Thoracic aorta (tissue), 2 donors: ENCODE measurements at regions not wholly inside any gene's neighbourhood (a gene's known extent, or its start where the extent isn't known, plus 50 kb on each side); places are given as distances from the start of the nearest gene placed in this dataset.
"Not testable (repeated sequence)": the region's sequence is repeated elsewhere in the genome, so short reads cannot be mapped to it uniquely, and the experiment has no call there.

Experiments used
- ATAC-seq: fragments of 150-250 bp; one replicate; pipeline ENCODE4 v1.8.0; 2017; ENCODE audit warnings: low read depth; ENCODE audit not compliant: insufficient number of reproducible peaks, low FRiP score
- DNase-seq: peaks from one replicate; pipeline ENCODE4 v3.0.0-alpha.2; 2020; ENCODE audit warnings: low spot score
- H3K27ac ChIP-seq, 2 donors: fragments of 200-600 bp; sonication (generic); 1 replicate in 1 of 2; 2 replicates in 1 of 2; pipeline ENCODE4 v1.5.1; 2016; ENCODE audit warnings: mild to moderate bottlenecking in 2 of 2, moderate library complexity in 2 of 2
- H3K27me3 ChIP-seq: fragments of 200-600 bp; sonication (generic); replicated peaks from 2 replicates; pipeline ENCODE4 v1.6.0; 2016; ENCODE audit warnings: mild to moderate bottlenecking; ENCODE audit not compliant: insufficient read depth
- H3K36me3 ChIP-seq: fragments of 200-600 bp; sonication (generic); one replicate; pipeline ENCODE4 v1.5.1; 2016
- H3K4me1 ChIP-seq, 2 donors: fragments of 200-600 bp; sonication (generic); 1 replicate in 1 of 2; 2 replicates in 1 of 2; pipeline versions ENCODE4 v1.5.1 to v1.6.0; 2016; ENCODE audit warnings: low read depth in 2 of 2, mild to moderate bottlenecking in 1 of 2; ENCODE audit not compliant: control insufficient read depth in 1 of 2
- H3K4me3 ChIP-seq: fragments of 200-600 bp; sonication (generic); 2 replicates; pipeline ENCODE4 v1.5.1; 2016; ENCODE audit warnings: mild to moderate bottlenecking
- H3K9me3 ChIP-seq: fragments of 200-600 bp; sonication (generic); 2 replicates; pipeline ENCODE4 v1.5.1; 2016
- CTCF ChIP-seq: fragments of 200-600 bp; sonication (generic); IDR thresholded peaks from one replicate; pipeline ENCODE4 v1.5.1; 2019; ENCODE audit warnings: antibody characterized with exemption

GRCh38 chrX:132302687-132303086 is 83.4 kb upstream of the RAP2C start:
- H3K9me3 ChIP-seq, H3K4me1 ChIP-seq, ATAC-seq, H3K27me3 ChIP-seq, DNase-seq, H3K27ac ChIP-seq, H3K4me3 ChIP-seq, H3K36me3 ChIP-seq: not testable (repeated sequence)

GRCh38 chrX:132294776-132295495 is 75.7 kb upstream of the RAP2C start:
- Histone ChIP-seq H3K27ac (no peak overlapping the region), H3K36me3 (no peaks in the 10 kb centered on the region), H3K9me3 (no peaks in the 10 kb centered on the region), H3K4me3 (no peak overlapping the region), H3K4me1 (no peaks in the 10 kb centered on the region), H3K27me3 (no peaks in the 10 kb centered on the region)
- TF ChIP-seq CTCF: no peak
- DNase-seq (no peak), ATAC-seq (no peak)

- Histone ChIP-seq H3K4me1 (no peaks in the 10 kb centered on the region), H3K9me3 (no peaks in the 10 kb centered on the region), H3K36me3 (no peaks in the 10 kb centered on the region), H3K27me3 (no peaks in the 10 kb centered on the region), H3K27ac (no peak overlapping the region), H3K4me3 (no peak overlapping the region)
- no peak for DNase-seq
- no peak for ATAC-seq
- no peak for TF ChIP-seq CTCF
These were observed 74.9 kb upstream of the RAP2C start for GRCh38 chrX:132294192-132294591.

- H3K4me1 ChIP-seq: no peaks in the 10 kb centered on the region
- no peak overlapping the region for H3K4me3 ChIP-seq
- no peaks in the 10 kb centered on the region for H3K9me3 ChIP-seq
- TF ChIP-seq CTCF: peak; percentile 41
- ATAC-seq (peak; percentile 60), DNase-seq (no peak)
- no peaks in the 10 kb centered on the region for H3K27me3 ChIP-seq
- H3K27ac ChIP-seq: no peak overlapping the region
- no peaks in the 10 kb centered on the region for H3K36me3 ChIP-seq
These were observed 73.5 kb upstream of the RAP2C start for GRCh38 chrX:132292793-132293192.

GRCh38 chrX:132277953-132278614 is 58.8 kb upstream of the RAP2C start:
- no peak overlapping the region for H3K27ac ChIP-seq
- DNase-seq: no peak
- no peak for TF ChIP-seq CTCF
- H3K4me3 ChIP-seq: no peak overlapping the region
- H3K36me3 ChIP-seq: no peaks in the 10 kb centered on the region
- H3K4me1 ChIP-seq: no peaks in the 10 kb centered on the region
- H3K9me3 ChIP-seq: no peaks in the 10 kb centered on the region
- ATAC-seq: no peak
- no peaks in the 10 kb centered on the region for H3K27me3 ChIP-seq
